Posterior cingulate gyrus (tissue), 11 donors: ENCODE measurements at regions not wholly inside any gene's neighbourhood (a gene's known extent, or its start where the extent isn't known, plus 50 kb on each side); places are given as distances from the start of the nearest gene placed in this dataset.

ENCODE experiments used
- DNase-seq, 10 donors: peaks; one replicate each; pipeline versions ENCODE4 v3.0.0 to v3.0.0-alpha.2; 2020 to 2021; ENCODE audit warnings: mixed read lengths in 3 of 10
- intact Hi-C: fragments of 100-400 bp; cut with DNase I; formaldehyde crosslinking; loops from one replicate; pipeline ENCODE4 v1.15.1; 2023

GRCh38 chr12:115020091-115020490, 336.1 kb upstream of the TBX3 start:
- DNase-seq = no peak
- intact Hi-C loops = no loop called here

DNA sequence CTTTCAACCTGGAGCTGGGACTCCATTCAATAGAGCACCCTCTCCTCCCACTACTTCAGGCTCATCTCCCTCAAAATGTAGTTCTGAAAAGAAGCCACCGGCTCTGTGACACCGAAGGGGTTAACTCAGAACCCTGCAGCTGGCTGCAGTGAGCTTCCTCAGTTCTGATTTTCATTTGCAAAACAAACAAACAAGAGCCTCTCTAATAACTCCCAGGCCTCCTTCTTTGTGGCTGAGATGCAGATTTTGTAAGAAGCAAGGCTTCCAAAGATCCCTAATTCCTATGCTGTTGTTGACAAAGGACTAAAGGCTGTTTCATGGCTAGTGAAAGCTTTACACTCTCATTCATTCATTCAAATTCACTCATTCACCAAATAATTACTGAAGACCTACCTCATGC, 333.4 kb upstream of the TBX3 start:
- DNase-seq = no peak
- intact Hi-C loops = no loop called here

DNA sequence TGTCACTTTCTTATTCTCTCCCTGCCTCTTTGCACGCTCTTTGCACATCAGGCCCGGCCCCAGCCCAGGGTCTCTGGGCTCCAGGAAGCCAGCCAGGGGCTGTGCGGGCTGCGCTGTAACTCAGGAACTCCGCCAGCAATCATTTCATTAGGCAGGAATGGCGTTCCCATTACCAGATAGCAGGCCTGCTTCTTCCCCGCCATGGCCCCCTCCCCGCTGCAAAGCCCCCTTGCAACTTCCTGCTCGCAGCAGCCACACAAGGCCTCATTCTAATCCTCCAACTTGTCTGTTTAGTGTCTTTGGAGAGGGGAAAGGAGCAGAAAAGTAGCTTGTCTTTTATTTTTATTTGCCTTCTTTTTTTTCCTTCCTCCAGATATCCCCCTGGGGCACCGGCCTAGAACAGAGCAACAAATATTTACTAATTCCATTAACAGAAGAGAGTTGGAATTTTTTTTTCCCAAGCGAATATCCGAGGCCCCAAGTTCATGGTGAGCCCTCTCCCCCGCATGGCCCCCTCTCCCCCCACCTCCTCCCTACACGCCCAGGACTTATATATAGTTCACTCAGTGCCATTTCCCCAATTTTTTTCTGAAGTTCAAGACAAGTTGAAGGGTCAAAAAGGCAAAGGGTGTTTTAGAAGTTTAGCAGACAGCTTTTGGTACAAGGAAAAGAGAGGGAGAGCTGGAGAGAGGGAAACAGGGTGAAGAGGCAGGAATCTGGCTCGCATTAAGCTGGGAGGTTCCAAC, 329.4 kb upstream of the TBX3 start:
- intact Hi-C loops = no loop called here
- no peak for DNase-seq

DNA sequence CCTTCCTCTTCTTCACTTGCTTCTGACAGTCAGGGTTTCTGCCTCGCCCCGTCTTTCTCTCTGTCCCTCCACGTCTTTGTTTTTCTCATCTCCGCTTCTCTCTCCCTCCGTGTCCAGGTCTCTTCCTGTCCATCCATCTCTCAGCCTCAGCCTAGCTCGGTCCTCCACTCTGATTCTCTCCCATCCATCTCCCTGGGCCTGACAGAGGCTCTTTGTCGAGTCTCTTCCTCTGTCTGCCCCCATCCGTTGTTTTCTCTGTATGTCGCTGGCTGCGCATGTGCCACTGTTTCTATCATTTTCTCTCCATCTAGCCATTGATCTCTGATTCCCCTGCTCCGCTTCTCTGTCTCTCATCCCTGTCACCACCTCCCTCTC, 328.9 kb upstream of the TBX3 start:
- intact Hi-C loops = no loop called here
- peak in 1 of 10 donors; percentile 17 for DNase-seq

DNA sequence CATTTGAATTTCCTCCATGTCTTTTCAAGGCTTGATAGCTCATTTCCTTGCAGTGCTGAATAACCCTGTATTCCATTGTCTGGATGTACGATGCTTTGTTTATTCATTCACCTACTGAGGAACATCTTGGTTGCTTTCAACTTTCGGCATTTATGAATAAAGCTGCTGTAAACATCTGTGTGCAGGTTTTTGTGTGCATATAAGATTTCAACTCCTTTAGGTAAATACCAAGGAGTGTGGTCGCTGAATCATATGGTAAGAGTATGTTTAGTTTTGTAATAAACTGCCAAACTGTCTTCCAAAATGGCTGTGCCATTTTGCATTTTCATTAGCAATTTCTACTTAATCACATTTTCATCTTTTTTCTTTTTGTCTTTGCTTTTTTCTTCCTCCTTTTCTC, 327.7 kb upstream of the TBX3 start:
- DNase-seq = no peak
- intact Hi-C loops = no loop called here

DNA sequence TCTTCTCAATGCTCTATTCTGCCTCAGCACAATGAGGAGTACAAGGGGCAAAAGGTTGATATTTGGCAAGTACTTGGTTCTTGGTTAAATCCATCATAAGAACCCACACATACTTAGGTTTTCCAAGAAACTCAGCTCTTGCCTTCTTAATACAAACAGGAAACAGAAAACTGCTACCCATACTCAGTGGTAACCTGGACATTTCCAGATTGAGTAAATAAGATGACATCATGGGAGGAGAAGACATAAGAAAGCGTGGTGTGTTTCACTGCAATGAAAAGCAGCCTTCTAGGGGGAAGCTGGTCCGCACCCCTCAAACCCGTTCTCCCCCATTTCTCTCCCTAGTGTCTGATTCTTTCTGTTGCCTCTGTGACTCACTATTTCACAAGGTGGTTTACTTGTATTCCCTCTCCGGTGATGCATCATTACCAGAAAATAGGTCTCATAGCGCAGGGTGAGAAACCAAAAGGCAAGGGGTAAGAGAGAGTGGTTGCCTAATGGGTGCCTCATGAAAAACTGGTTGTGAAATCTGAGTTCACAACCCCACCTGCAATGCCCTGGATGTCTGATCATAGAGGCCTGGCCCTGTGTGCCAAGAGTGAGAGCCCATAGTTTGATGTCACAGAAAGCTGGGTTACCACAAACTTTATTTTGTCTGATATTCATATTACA, 326.5 kb upstream of the TBX3 start:
- DNase-seq = no peak

GRCh38 chr12:115008929-115009328, 325.0 kb upstream of the TBX3 start:
- no peak for DNase-seq
- intact Hi-C loops = no loop called here

More for the DNA sequence above, 326.5 kb upstream of the TBX3 start:
- intact Hi-C loops = no loop called here

- no peak for DNase-seq
- intact Hi-C loops = no loop called here
Measured at GRCh38 chr12:115004470-115005146, 320.6 kb upstream of the TBX3 start.

DNA sequence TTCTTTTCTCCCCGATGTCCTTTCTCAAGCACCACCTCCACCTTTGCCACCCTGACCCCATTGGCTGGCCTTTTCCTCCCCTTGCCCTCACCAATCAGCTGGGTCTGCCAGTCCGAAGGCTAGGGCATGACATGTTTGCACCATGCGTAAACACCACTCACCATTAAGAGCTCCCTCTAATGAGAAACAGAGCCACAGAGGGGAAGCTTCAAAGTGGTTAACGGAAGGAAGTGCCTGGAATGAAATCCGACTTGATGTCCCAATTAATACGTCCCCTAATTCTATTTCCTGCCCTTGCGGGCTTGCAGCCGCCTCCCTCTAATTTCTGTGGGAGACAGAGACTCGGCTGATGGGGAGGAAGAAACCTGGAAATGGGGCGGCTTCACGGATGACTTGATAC, 318.5 kb upstream of the TBX3 start:
- no peak for DNase-seq
- intact Hi-C loops = no loop called here

DNA sequence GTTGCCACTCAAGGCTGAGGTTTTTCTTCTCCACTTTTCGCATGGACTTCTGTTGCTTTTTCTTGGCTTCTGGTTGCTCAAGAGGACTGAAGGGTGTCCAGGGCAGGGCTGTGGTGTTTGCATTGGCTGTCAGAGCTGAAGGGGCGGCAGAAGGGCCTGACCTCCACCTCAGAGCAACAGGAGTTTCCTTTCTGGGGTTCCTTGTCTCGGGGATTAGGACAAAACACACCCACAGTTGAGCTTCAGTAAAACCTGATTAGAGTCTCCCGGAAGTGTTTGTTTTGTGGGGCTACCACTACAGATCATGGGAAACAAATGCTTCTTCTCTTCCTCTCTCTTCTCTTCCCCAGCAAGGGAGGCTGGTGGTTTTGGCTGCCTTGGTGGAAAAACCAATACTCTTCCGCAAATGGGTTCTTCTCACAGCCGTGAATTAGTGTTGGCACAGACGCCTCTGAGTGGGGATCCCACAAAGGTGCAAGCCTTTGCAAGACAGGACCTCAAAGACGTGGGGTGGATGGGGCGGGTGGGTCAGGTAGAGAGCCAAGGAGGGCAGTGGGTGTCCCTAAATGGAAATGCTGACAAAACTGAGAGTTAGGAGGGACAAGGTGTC, 317.7 kb upstream of the TBX3 start:
- intact Hi-C loops = no loop called here
- no peak for DNase-seq

- intact Hi-C loops = no loop called here
Measured at GRCh38 chr12:115000038-115000437, 316.1 kb upstream of the TBX3 start.

GRCh38 chr12:114998750-114999128, 314.8 kb upstream of the TBX3 start:
- no peak for DNase-seq
- intact Hi-C loops = no loop called here

More at GRCh38 chr12:115000038-115000437, 316.1 kb upstream of the TBX3 start:
- no peak for DNase-seq

DNA sequence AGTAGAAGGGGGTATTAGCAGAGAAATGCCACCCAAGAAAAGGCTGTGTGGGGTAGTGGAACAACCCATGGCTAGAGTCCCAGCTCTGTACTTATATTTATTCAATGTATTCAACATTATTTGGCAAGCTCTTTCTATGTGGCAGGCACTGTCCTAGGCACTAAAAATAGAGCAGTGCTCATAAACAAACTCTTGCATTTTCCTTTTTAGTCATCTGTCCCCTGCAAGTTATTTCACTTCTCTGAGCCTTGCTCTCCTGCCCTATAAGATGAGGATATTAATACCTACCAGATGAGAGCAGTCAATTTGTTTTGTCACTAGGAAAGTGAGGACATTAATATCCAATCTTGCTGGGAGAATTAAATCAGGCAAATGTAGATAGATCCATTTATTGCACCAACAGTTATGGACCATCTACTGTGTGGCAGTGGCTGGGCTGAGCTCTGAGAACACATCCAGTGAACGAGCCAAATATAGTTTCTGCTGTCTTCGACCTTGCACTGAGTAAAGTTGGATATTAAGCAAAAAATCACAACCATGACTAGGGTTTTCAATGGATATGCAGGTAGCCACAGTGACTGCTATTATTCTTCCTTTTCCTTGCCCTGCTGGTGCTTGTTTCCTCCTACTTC, 314.3 kb upstream of the TBX3 start:
- intact Hi-C loops = no loop called here

DNA sequence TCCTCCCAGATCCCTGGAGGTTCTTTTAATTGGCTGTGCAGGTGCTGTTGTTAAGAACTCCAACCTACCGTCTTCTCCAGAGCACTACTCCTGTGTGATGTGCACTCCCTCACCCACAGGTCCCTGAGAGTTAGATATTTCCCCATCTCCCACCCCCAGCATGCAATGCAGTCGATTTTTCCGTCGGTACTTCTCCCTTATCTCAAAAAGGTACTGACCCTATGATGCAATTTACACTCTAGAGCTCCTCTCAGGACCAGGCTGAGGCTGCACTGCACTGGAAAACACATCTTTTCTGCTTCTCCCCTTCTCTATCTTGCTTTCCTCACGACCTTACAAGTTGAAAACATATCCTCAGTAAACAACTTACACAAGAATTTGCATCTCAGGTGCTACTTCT, 312.4 kb upstream of the TBX3 start:
- DNase-seq = no peak
- intact Hi-C loops = no loop called here

More for the DNA sequence above, 314.3 kb upstream of the TBX3 start:
- no peak for DNase-seq

DNA sequence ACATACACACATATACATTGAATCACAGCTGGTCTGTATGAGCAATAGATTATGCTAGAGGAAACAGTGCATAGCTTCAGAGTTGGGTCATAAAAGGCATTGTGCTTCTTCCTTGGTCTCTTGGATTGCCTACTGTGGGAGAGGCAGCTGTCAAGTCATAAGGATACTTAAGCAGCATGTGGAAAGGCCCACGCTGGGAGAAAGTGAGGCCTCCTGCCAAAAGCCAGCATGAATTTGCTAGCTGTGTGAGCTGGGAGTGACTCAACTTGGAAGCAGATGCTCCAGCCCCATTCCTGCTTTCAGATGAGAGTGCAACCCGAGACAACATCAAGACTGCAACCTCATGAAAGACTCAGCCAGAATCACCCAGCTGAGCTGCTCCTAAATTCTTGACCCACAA, 311.9 kb upstream of the TBX3 start:
- no peak for DNase-seq
- intact Hi-C loops = no loop called here

DNA sequence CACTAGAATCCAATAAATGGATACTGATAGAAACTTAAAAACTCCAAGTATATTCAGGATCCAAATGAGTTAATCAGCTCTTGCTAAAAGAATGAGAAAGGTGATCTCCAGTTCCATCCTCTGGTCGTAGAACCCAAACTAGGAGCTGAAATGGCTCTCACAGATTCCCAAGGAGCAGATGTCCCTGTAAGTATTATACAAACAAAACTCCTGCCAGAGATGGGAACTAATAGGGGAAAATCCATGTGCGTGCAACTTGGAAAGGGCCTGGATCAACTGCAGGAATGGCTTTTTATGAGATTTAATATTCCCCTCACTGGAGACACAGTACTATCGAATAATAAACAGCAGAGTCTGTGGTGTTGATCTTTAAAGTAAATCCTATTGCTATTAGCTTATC, 309.2 kb upstream of the TBX3 start:
- intact Hi-C loops = no loop called here
- DNase-seq = no peak

DNA sequence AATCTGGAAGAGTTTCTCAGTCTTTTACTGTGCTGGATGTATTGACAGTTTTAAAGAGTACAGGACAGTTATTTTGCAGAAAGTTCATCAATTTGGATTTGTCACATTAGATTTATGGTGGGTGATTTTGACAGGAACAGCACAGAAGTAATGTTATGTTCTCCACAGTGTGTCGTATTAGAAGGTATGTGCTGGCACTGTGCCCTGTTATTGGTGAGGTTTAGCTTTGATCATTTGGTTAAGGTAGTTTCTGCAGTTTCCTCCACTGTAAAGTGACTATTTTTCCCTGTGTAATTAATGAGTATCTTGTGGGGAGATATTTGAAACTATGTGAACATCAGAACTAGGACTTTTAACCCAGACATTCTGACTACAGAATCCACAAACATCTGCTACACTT, 308.5 kb upstream of the TBX3 start:
- intact Hi-C loops = no loop called here
- no peak for DNase-seq

- intact Hi-C loops = no loop called here
- no peak for DNase-seq
Measured at GRCh38 chr12:114990381-114990780, 306.4 kb upstream of the TBX3 start.

- intact Hi-C loops = no loop called here
- DNase-seq = no peak
Measured at GRCh38 chr12:114986849-114987248, 302.9 kb upstream of the TBX3 start.

DNA sequence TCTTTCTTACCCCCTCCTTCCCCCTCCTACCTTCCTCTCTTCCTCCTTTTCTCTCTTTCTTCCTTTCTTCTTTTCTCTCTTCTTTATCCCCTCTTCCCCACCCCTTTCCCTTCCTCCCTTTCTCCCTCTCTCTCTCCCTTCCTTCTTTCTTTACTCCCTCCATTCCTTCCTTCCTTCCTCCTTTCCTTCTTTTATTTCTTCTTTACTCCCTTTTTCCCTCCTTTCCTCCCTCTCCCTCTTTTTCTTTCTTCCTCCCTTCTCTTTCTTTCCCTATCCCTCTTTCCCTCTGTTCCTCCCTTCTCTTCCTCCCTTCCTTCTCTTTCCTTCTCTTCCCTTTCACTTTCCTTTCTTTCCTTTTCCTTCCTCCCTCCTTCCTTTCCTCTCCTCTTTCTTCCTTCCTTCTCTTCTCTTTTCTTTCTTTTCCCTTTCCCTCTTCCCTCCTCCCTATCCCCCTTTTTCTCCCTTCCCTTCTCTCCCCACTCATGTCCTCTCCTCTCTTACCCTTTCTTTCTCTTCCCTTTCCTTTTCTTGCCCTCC, 302.3 kb upstream of the TBX3 start:
- DNase-seq = no peak
- intact Hi-C loops = no loop called here

- DNase-seq = no peak
- intact Hi-C loops = no loop called here
Measured at GRCh38 chr12:114984634-114985061, 300.7 kb upstream of the TBX3 start.
